VCaP (cell line): ENCODE measurements at regions not wholly inside any gene's neighbourhood (a gene's known extent, or its start where the extent isn't known, plus 50 kb on each side); places are given as distances from the start of the nearest gene placed in this dataset.

Source experiments
- H3K27ac ChIP-seq: fragments of 450-650 bp; 2 replicates; pipeline ENCODE4 v1.5.1; 2017
- TF ChIP-seq, protein P1 (sequence below): fragments of 450-650 bp; conservative IDR thresholded peaks from 2 replicates; pipeline ENCODE4 v1.5.1; 2017; ENCODE audit warnings: mild to moderate bottlenecking, moderate library complexity

- H3K27ac ChIP-seq = no peak overlapping the region
- TF ChIP-seq, protein P1, sequence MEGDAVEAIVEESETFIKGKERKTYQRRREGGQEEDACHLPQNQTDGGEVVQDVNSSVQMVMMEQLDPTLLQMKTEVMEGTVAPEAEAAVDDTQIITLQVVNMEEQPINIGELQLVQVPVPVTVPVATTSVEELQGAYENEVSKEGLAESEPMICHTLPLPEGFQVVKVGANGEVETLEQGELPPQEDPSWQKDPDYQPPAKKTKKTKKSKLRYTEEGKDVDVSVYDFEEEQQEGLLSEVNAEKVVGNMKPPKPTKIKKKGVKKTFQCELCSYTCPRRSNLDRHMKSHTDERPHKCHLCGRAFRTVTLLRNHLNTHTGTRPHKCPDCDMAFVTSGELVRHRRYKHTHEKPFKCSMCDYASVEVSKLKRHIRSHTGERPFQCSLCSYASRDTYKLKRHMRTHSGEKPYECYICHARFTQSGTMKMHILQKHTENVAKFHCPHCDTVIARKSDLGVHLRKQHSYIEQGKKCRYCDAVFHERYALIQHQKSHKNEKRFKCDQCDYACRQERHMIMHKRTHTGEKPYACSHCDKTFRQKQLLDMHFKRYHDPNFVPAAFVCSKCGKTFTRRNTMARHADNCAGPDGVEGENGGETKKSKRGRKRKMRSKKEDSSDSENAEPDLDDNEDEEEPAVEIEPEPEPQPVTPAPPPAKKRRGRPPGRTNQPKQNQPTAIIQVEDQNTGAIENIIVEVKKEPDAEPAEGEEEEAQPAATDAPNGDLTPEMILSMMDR = no peak
These were observed 147.0 kb downstream of the PSAT1 start for GRCh38 chr9:78443946-78444345.

GRCh38 chr9:78448960-78449673, 152.2 kb downstream of the PSAT1 start:
- TF ChIP-seq, protein P1 = no peak
- no peak overlapping the region for H3K27ac ChIP-seq

- H3K27ac ChIP-seq = no peak overlapping the region
- TF ChIP-seq, protein P1 = no peak
These were observed 156.5 kb downstream of the PSAT1 start for GRCh38 chr9:78453450-78453849.

- H3K27ac ChIP-seq = no peak overlapping the region
- TF ChIP-seq, protein P1 = no peak
These were observed 165.7 kb downstream of the PSAT1 start for GRCh38 chr9:78462611-78463010.

GRCh38 chr9:78463750-78464149, 166.8 kb downstream of the PSAT1 start:
- no peak overlapping the region for H3K27ac ChIP-seq
- TF ChIP-seq, protein P1 = no peak

- peak overlapping the region; percentile 76 for H3K27ac ChIP-seq
- TF ChIP-seq, protein P1 = no peak
These were observed 171.3 kb downstream of the PSAT1 start for GRCh38 chr9:78468231-78468630.

DNA sequence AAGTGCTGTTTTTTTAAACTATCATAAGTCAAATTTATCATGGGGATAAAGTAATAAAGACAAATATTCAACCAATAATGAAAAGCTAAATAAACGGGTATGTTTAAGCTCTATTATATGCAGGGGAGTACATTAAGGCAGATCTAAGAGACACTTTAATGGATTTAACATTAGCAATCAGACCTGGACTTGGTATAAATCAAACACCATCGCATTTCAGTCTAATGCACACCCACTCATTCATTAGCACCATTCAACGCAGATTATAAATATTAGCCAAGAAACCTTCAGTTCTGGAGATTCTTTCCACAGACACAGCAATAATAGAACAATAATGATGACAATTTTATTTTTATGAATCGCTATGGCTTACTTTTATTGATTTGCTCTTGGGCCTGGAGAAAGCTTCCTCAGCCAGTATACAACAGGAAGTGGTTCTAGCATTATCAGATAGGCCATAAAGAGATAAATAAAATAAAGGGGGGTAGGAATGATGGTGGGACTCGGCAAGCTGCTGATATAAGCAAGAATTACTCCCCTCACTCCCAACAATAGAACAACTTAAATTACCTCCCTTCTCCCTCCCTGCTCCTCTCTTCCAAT, 172.2 kb downstream of the PSAT1 start:
- TF ChIP-seq, protein P1 = no peak
- H3K27ac ChIP-seq = peak overlapping the region; percentile 76
